ENCODE measurements at regions not wholly inside any gene's neighbourhood (a gene's known extent, or its start where the extent isn't known, plus 50 kb on each side); places are given as distances from the start of the nearest gene placed in this dataset.
"Not testable (repeated sequence)": the region's sequence is repeated elsewhere in the genome, so short reads cannot be mapped to it uniquely, and the experiment has no call there.

GRCh38 chr6:84568971-84569370, 195.4 kb downstream of the TBX18 start:
- no peaks in the 10 kb centered on the region for H3K4me1 Mint-ChIP-seq (ENCODE audit: unreplicated experiment)

GRCh38 chr6:84565718-84566117, 198.7 kb downstream of the TBX18 start:
- peaks cover 13% of the 10 kb centered on the region for H3K9me3 Mint-ChIP-seq (ENCODE audit: unreplicated experiment)
- H3K36me3 Mint-ChIP-seq (ENCODE audit: unreplicated experiment); DNase-seq (ENCODE audit: extremely low spot score, unreplicated experiment); H3K27ac Mint-ChIP-seq (ENCODE audit: unreplicated experiment); H3K4me3 Mint-ChIP-seq (ENCODE audit: unreplicated experiment); H3K4me1 Mint-ChIP-seq (ENCODE audit: unreplicated experiment): not testable (repeated sequence)
- H3K27me3 Mint-ChIP-seq (ENCODE audit: unreplicated experiment): peaks cover 22% of the 10 kb centered on the region

More at GRCh38 chr6:84568971-84569370, 195.4 kb downstream of the TBX18 start:
- no peak overlapping the region for H3K27ac Mint-ChIP-seq (ENCODE audit: unreplicated experiment)
- peaks cover 13% of the 10 kb centered on the region for H3K9me3 Mint-ChIP-seq (ENCODE audit: unreplicated experiment)
- H3K36me3 Mint-ChIP-seq (ENCODE audit: unreplicated experiment): no peaks in the 10 kb centered on the region
- no peak overlapping the region for H3K4me3 Mint-ChIP-seq (ENCODE audit: unreplicated experiment)
- peaks cover 15% of the 10 kb centered on the region for H3K27me3 Mint-ChIP-seq (ENCODE audit: unreplicated experiment)
- TF ChIP-seq CTCF (IDR thresholded peaks at IDR 0.05): peak; percentile 56
- no peak for DNase-seq (ENCODE audit: extremely low spot score, unreplicated experiment)

- H3K4me1 Mint-ChIP-seq (ENCODE audit: unreplicated experiment): peaks cover 6% of the 10 kb centered on the region
- TF ChIP-seq CTCF (IDR thresholded peaks at IDR 0.05): no peak
- no peaks in the 10 kb centered on the region for H3K36me3 Mint-ChIP-seq (ENCODE audit: unreplicated experiment)
- H3K9me3 Mint-ChIP-seq (ENCODE audit: unreplicated experiment): no peaks in the 10 kb centered on the region
- peaks cover 17% of the 10 kb centered on the region for H3K27me3 Mint-ChIP-seq (ENCODE audit: unreplicated experiment)
- DNase-seq (ENCODE audit: extremely low spot score, unreplicated experiment): no peak
- H3K4me3 Mint-ChIP-seq (ENCODE audit: unreplicated experiment): no peak overlapping the region
- no peak overlapping the region for H3K27ac Mint-ChIP-seq (ENCODE audit: unreplicated experiment)
These were observed 203.7 kb downstream of the TBX18 start for GRCh38 chr6:84560436-84561390.

GRCh38 chr6:84556541-84557335, 207.7 kb downstream of the TBX18 start:
- H3K4me1 Mint-ChIP-seq (ENCODE audit: unreplicated experiment): peaks cover 6% of the 10 kb centered on the region
- no peaks in the 10 kb centered on the region for H3K36me3 Mint-ChIP-seq (ENCODE audit: unreplicated experiment)
- H3K9me3 Mint-ChIP-seq (ENCODE audit: unreplicated experiment): peaks cover under 1% of the 10 kb centered on the region
- no peak for TF ChIP-seq CTCF (IDR thresholded peaks at IDR 0.05)
- H3K27me3 Mint-ChIP-seq (ENCODE audit: unreplicated experiment): peaks cover under 1% of the 10 kb centered on the region
- DNase-seq (ENCODE audit: extremely low spot score, unreplicated experiment): no peak
- H3K4me3 Mint-ChIP-seq (ENCODE audit: unreplicated experiment): no peak overlapping the region
- no peak overlapping the region for H3K27ac Mint-ChIP-seq (ENCODE audit: unreplicated experiment)

- DNase-seq (ENCODE audit: extremely low spot score, unreplicated experiment): no peak
- Mint-ChIP-seq H3K4me3 (ENCODE audit: unreplicated experiment) (no peak overlapping the region), H3K4me1 (ENCODE audit: unreplicated experiment) (peaks cover 6% of the 10 kb centered on the region), H3K9me3 (ENCODE audit: unreplicated experiment) (peaks cover 5% of the 10 kb centered on the region), H3K36me3 (ENCODE audit: unreplicated experiment) (no peaks in the 10 kb centered on the region), H3K27me3 (ENCODE audit: unreplicated experiment) (no peaks in the 10 kb centered on the region), H3K27ac (ENCODE audit: unreplicated experiment) (no peak overlapping the region)
- no peak for TF ChIP-seq CTCF (IDR thresholded peaks at IDR 0.05)
These were observed 209.7 kb downstream of the TBX18 start for GRCh38 chr6:84554706-84555105.

Measured in osteocyte (in vitro differentiated cells).